Right lobe of liver (tissue), 4 donors: ENCODE measurements at regions not wholly inside any gene's neighbourhood (a gene's known extent, or its start where the extent isn't known, plus 50 kb on each side); places are given as distances from the start of the nearest gene placed in this dataset.

ENCODE experiments used
- CTCF ChIP-seq, 4 donors: fragments of 200-600 bp in 3 of 4; fragments of 450-650 bp in 1 of 4; IDR thresholded peaks; one replicate each; pipeline versions ENCODE4 v1.5.1 to v1.8.0; 2016 to 2022; ENCODE audit warnings: antibody characterized with exemption in 4 of 4, mild to moderate bottlenecking in 2 of 4
- POLR2A ChIP-seq: fragments of 450-650 bp; IDR thresholded peaks from one replicate; pipeline ENCODE4 v1.6.1; 2017; ENCODE audit warnings: antibody characterized with exemption, mild to moderate bottlenecking
- donor health status: DM: no; HTN: no; CAD: no.
- donor health status: DM: no; HTN: no; CAD: no.
- donor health status: DM: no; HTN: yes; CAD: no.

DNA sequence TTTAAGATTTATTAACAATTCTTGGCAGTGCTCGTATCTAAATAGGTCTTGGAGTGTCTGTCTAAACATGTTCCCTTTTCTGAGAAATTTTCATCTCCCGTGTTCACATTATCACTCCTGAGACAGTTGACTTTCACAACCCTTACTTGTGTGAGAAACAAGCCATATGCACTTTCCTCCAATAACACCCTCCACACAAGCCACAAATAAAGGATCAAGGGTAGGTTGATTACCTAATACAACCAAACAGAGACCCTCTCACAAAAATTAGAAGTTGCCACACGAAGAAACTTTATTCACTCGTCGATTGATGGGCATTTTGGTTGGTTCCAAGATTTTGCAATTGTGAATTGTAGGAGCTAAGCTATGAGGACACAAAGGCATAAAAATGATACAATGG, 763.9 kb downstream of the TRAM1L1 start:
- TF ChIP-seq CTCF (IDR thresholded peaks at IDR 0.05) (no peak), POLR2A (no peak)
